PC-9 (cell line): ENCODE measurements at regions not wholly inside any gene's neighbourhood (a gene's known extent, or its start where the extent isn't known, plus 50 kb on each side); places are given as distances from the start of the nearest gene placed in this dataset.

Source experiments
- BruUV-seq: library from RNA; stranded (reverse); fragments of 400-500 nt; replicated peaks from 2 replicates; lab custom pipeline; 2021; lab: Mats Ljungman, UMichigan
- CTCF ChIA-PET: fragments of 300-600 bp; sonication (Branson Sonifier 250); formaldehyde crosslinking; loops from one replicate; lab custom pipeline; 2022; ENCODE audit warnings: antibody characterized with exemption; lab: Charles Lee
- POLR2A ChIA-PET: fragments of 300-600 bp; sonication (Branson Sonifier 250); formaldehyde crosslinking; loops from one replicate; lab custom pipeline; 2022; ENCODE audit warnings: antibody characterized with exemption; ENCODE audit not compliant: unreplicated experiment; lab: Charles Lee
- DNase-seq, 2 experiments: peaks; one replicate each; pipeline versions ENCODE4 v3.0.0 to v3.0.0-alpha.2; 2015 to 2022; ENCODE audit warnings: mixed read lengths in 1 of 2
- H2AFZ ChIP-seq: fragments of 200-600 bp; sonication (generic); 2 replicates; pipeline ENCODE4 v1.8.1; 2017; ENCODE audit warnings: antibody characterized with exemption
- H3F3A ChIP-seq: fragments of 200-600 bp; sonication (generic); 2 replicates; pipeline ENCODE4 v1.8.1; 2017; ENCODE audit warnings: antibody characterized with exemption, mild to moderate bottlenecking, low read depth; ENCODE audit not compliant: insufficient read depth
- H3K27ac ChIP-seq: fragments of 200-600 bp; sonication (generic); 2 replicates; pipeline ENCODE4 v1.6.1; 2016; ENCODE audit warnings: mixed run types
- H3K27me3 ChIP-seq: fragments of 200-600 bp; sonication (generic); 2 replicates; pipeline ENCODE4 v1.6.1; 2016; ENCODE audit warnings: low read depth, mixed run types; ENCODE audit not compliant: insufficient read depth
- H3K36me3 ChIP-seq: fragments of 200-600 bp; sonication (generic); 2 replicates; pipeline ENCODE4 v1.6.1; 2016; ENCODE audit warnings: low read depth, mixed run types
- H3K4me1 ChIP-seq: fragments of 200-600 bp; sonication (generic); replicated peaks from 2 replicates; pipeline ENCODE4 v1.6.1; 2016; ENCODE audit warnings: mixed run types; ENCODE audit not compliant: insufficient read depth
- H3K4me2 ChIP-seq: fragments of 200-600 bp; sonication (generic); 2 replicates; pipeline ENCODE4 v1.6.1; 2017; ENCODE audit warnings: mixed run types
- H3K4me3 ChIP-seq: fragments of 200-600 bp; sonication (generic); 2 replicates; pipeline ENCODE4 v1.6.1; 2016; ENCODE audit warnings: mixed run types
- H3K79me2 ChIP-seq: fragments of 200-600 bp; sonication (generic); 2 replicates; pipeline ENCODE4 v1.6.1; 2017; ENCODE audit warnings: low read depth, mixed run types
- H3K9me2 ChIP-seq: fragments of 200-600 bp; sonication (generic); 2 replicates; pipeline ENCODE4 v1.8.1; 2017; ENCODE audit warnings: mild to moderate bottlenecking; ENCODE audit not compliant: insufficient read depth
- H3K9me3 ChIP-seq: fragments of 200-600 bp; sonication (generic); 2 replicates; pipeline ENCODE4 v1.8.1; 2016; ENCODE audit warnings: low read depth; ENCODE audit not compliant: insufficient read depth
- H4K20me1 ChIP-seq: fragments of 200-600 bp; sonication (generic); 2 replicates; pipeline ENCODE4 v1.8.1; 2017; ENCODE audit not compliant: insufficient read depth
- EZH2 ChIP-seq: fragments of 200-600 bp; sonication (generic); IDR thresholded peaks from 2 replicates; pipeline ENCODE4 v1.8.0; 2017; ENCODE audit warnings: antibody characterized with exemption, low read depth
- intact Hi-C: fragments of 100-400 bp; cut with micrococcal nuclease; formaldehyde crosslinking; loops from one replicate; pipeline ENCODE4 v1.10.0; 2022; ENCODE audit not compliant: unreplicated experiment
- TF ChIP-seq, protein P1 (sequence below): fragments of 200-600 bp; sonication (generic); conservative IDR thresholded peaks from 2 replicates; pipeline ENCODE4 v1.6.1; 2017; ENCODE audit warnings: mixed run types, antibody characterized with exemption, mild to moderate bottlenecking, moderate library complexity

- Histone ChIP-seq H2AFZ (no peak overlapping the region), H3K4me2 (no peak overlapping the region), H3K27me3 (no peaks in the 10 kb centered on the region), H3K36me3 (peaks cover 7% of the 10 kb centered on the region; the same call in 1 of the 2 replicates), H3K9me2 (no peaks in the 10 kb centered on the region), H4K20me1 (no peaks in the 10 kb centered on the region), H3K9me3 (no peaks in the 10 kb centered on the region), H3K4me1 (no peaks in the 10 kb centered on the region), H3K79me2 (no peaks in the 10 kb centered on the region), H3K4me3 (no peak overlapping the region), H3K27ac (no peak overlapping the region), H3F3A (no peaks in the 10 kb centered on the region)
- ChIA-PET POLR2A (no interaction called here), CTCF (no interaction called here)
- no TSS peak for BruUV-seq
- intact Hi-C loops, result no loop called here
- no peak for DNase-seq
- TF ChIP-seq, protein P1, sequence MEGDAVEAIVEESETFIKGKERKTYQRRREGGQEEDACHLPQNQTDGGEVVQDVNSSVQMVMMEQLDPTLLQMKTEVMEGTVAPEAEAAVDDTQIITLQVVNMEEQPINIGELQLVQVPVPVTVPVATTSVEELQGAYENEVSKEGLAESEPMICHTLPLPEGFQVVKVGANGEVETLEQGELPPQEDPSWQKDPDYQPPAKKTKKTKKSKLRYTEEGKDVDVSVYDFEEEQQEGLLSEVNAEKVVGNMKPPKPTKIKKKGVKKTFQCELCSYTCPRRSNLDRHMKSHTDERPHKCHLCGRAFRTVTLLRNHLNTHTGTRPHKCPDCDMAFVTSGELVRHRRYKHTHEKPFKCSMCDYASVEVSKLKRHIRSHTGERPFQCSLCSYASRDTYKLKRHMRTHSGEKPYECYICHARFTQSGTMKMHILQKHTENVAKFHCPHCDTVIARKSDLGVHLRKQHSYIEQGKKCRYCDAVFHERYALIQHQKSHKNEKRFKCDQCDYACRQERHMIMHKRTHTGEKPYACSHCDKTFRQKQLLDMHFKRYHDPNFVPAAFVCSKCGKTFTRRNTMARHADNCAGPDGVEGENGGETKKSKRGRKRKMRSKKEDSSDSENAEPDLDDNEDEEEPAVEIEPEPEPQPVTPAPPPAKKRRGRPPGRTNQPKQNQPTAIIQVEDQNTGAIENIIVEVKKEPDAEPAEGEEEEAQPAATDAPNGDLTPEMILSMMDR, result no peak
- TF ChIP-seq EZH2, result no peak
These were observed 53.2 kb upstream of the RBMX start for GRCh38 chrX:136933611-136934145.

DNA sequence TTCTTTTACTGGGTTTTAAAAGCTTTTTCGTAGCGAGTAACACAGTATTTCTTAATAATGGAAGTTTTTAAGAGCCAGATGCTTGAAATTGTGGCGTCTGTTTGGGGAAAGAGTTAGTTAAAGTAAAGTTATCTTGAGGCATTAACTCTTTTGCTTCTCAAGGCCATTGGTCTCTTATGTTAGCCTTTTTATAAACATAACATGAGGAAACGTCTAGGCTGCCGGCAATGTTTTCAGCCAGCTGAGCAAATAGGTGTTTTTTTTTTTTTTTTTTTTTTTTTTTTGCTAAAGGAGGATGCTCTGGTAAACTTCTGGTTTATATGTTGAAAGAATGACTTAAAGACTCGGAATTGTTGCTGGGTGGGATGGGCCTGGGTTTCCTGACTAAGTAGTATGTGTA lies 51.1 kb upstream of the RBMX start:
- no peaks in the 10 kb centered on the region for H4K20me1 ChIP-seq
- H3K9me3 ChIP-seq, result no peaks in the 10 kb centered on the region
- DNase-seq, result no peak
- H3K79me2 ChIP-seq, result no peaks in the 10 kb centered on the region
- H3K4me1 ChIP-seq, result no peaks in the 10 kb centered on the region
- intact Hi-C loops, result no loop called here
- H2AFZ ChIP-seq, result no peak overlapping the region
- H3K4me3 ChIP-seq, result no peak overlapping the region
- peaks cover 7% of the 10 kb centered on the region; the same call in 1 of the 2 replicates for H3K36me3 ChIP-seq
- ChIA-PET CTCF (no interaction called here), POLR2A (no interaction called here)
- H3K27ac ChIP-seq, result no peak overlapping the region
- no peak for TF ChIP-seq EZH2
- TF ChIP-seq, protein P1, result no peak
- no peaks in the 10 kb centered on the region for H3K9me2 ChIP-seq
- no peaks in the 10 kb centered on the region for H3F3A ChIP-seq
- H3K27me3 ChIP-seq, result no peaks in the 10 kb centered on the region
- BruUV-seq, result no TSS peak
- no peak overlapping the region for H3K4me2 ChIP-seq
